ENCODE measurements at regions not wholly inside any gene's neighbourhood (a gene's known extent, or its start where the extent isn't known, plus 50 kb on each side); places are given as distances from the start of the nearest gene placed in this dataset.

GRCh38 chr6:93059911-93060310, 359.4 kb downstream of the EPHA7 start:
- no peaks in the 10 kb centered on the region for H3K4me1 ChIP-seq
- no peak overlapping the region for H3K27ac ChIP-seq
- 7 to 14% methylated on average over 3 of the region's 3 CpGs for WGBS, 2 donors
- DNase-seq = no peak
- H3K36me3 ChIP-seq = no peaks in the 10 kb centered on the region
- no peaks in the 10 kb centered on the region for H3K27me3 ChIP-seq
- no peak for FAIRE-seq
- TF ChIP-seq, protein P1, sequence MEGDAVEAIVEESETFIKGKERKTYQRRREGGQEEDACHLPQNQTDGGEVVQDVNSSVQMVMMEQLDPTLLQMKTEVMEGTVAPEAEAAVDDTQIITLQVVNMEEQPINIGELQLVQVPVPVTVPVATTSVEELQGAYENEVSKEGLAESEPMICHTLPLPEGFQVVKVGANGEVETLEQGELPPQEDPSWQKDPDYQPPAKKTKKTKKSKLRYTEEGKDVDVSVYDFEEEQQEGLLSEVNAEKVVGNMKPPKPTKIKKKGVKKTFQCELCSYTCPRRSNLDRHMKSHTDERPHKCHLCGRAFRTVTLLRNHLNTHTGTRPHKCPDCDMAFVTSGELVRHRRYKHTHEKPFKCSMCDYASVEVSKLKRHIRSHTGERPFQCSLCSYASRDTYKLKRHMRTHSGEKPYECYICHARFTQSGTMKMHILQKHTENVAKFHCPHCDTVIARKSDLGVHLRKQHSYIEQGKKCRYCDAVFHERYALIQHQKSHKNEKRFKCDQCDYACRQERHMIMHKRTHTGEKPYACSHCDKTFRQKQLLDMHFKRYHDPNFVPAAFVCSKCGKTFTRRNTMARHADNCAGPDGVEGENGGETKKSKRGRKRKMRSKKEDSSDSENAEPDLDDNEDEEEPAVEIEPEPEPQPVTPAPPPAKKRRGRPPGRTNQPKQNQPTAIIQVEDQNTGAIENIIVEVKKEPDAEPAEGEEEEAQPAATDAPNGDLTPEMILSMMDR (IDR thresholded peaks at IDR 0.05) = no peak
- intact Hi-C loops (cut with DNase I) = no loop called here
- no peaks in the 10 kb centered on the region for H3K9me3 ChIP-seq
- H3K4me3 ChIP-seq = no peak overlapping the region
- ATAC-seq = no peak

GRCh38 chr6:93057584-93057983, 361.8 kb downstream of the EPHA7 start:
- H3K4me3 ChIP-seq = no peak overlapping the region
- ATAC-seq (no peak), FAIRE-seq (no peak), DNase-seq (no peak)
- TF ChIP-seq, protein P1 (IDR thresholded peaks at IDR 0.05) = no peak
- intact Hi-C loops (cut with DNase I) = no loop called here
- no peak overlapping the region for H3K27ac ChIP-seq
- H3K4me1 ChIP-seq = no peaks in the 10 kb centered on the region
- no peaks in the 10 kb centered on the region for H3K27me3 ChIP-seq
- H3K36me3 ChIP-seq = no peaks in the 10 kb centered on the region
- H3K9me3 ChIP-seq = no peaks in the 10 kb centered on the region

- Histone ChIP-seq H3K27ac (no peak overlapping the region), H3K4me1 (no peaks in the 10 kb centered on the region), H3K4me3 (no peak overlapping the region), H3K36me3 (no peaks in the 10 kb centered on the region), H3K9me3 (no peaks in the 10 kb centered on the region), H3K27me3 (no peaks in the 10 kb centered on the region)
- DNase-seq (no peak), FAIRE-seq (no peak), ATAC-seq (no peak)
- TF ChIP-seq, protein P1 (IDR thresholded peaks at IDR 0.05) = no peak
- intact Hi-C loops (cut with DNase I) = no loop called here
Observed at GRCh38 chr6:93048381-93048780, 371.0 kb downstream of the EPHA7 start.

GRCh38 chr6:93047033-93047432, 372.3 kb downstream of the EPHA7 start:
- Histone ChIP-seq H3K4me3 (no peak overlapping the region), H3K9me3 (no peaks in the 10 kb centered on the region), H3K36me3 (no peaks in the 10 kb centered on the region), H3K27ac (no peak overlapping the region), H3K4me1 (no peaks in the 10 kb centered on the region), H3K27me3 (no peaks in the 10 kb centered on the region)
- DNase-seq (no peak), ATAC-seq (no peak), FAIRE-seq (no peak)
- TF ChIP-seq, protein P1 (IDR thresholded peaks at IDR 0.05) = no peak
- intact Hi-C loops (cut with DNase I) = no loop called here
- 61 to 72% methylated on average over 3 of the region's 3 CpGs for WGBS, 2 donors

- Histone ChIP-seq H3K27me3 (no peaks in the 10 kb centered on the region), H3K9me3 (no peaks in the 10 kb centered on the region), H3K4me3 (no peak overlapping the region), H3K27ac (no peak overlapping the region), H3K36me3 (no peaks in the 10 kb centered on the region), H3K4me1 (no peaks in the 10 kb centered on the region)
- intact Hi-C loops (cut with DNase I) = no loop called here
- ATAC-seq (no peak), FAIRE-seq (no peak), DNase-seq (no peak)
- TF ChIP-seq, protein P1 (IDR thresholded peaks at IDR 0.05) = no peak
- 20% methylated on average over 1 of the region's 1 CpG for WGBS, 2 donors
Observed at GRCh38 chr6:93045156-93045555, 374.2 kb downstream of the EPHA7 start.
